GM20000 (cell line): ENCODE measurements at regions not wholly inside any gene's neighbourhood (a gene's known extent, or its start where the extent isn't known, plus 50 kb on each side); places are given as distances from the start of the nearest gene placed in this dataset.

Experiments
- DNase-seq: peaks from one replicate; pipeline ENCODE4 v3.0.0; 2012; ENCODE audit warnings: low spot score
- TF ChIP-seq, protein P1 (sequence below): IDR thresholded peaks from 2 replicates; pipeline ENCODE4 v1.5.1; 2012; ENCODE audit warnings: mild to moderate bottlenecking, control low read depth; ENCODE audit errors: extremely low read depth, missing control alignments

- TF ChIP-seq, protein P1, sequence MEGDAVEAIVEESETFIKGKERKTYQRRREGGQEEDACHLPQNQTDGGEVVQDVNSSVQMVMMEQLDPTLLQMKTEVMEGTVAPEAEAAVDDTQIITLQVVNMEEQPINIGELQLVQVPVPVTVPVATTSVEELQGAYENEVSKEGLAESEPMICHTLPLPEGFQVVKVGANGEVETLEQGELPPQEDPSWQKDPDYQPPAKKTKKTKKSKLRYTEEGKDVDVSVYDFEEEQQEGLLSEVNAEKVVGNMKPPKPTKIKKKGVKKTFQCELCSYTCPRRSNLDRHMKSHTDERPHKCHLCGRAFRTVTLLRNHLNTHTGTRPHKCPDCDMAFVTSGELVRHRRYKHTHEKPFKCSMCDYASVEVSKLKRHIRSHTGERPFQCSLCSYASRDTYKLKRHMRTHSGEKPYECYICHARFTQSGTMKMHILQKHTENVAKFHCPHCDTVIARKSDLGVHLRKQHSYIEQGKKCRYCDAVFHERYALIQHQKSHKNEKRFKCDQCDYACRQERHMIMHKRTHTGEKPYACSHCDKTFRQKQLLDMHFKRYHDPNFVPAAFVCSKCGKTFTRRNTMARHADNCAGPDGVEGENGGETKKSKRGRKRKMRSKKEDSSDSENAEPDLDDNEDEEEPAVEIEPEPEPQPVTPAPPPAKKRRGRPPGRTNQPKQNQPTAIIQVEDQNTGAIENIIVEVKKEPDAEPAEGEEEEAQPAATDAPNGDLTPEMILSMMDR, result no peak
- no peak for DNase-seq
These were observed 88.5 kb upstream of the ANKH start for GRCh38 chr5:14960120-14960462.

- TF ChIP-seq, protein P1, result no peak
- no peak for DNase-seq
These were observed 88.0 kb upstream of the ANKH start for GRCh38 chr5:14959399-14960119.

GRCh38 chr5:14958188-14958587, 86.6 kb upstream of the ANKH start:
- TF ChIP-seq, protein P1, result no peak
- DNase-seq, result no peak

DNA sequence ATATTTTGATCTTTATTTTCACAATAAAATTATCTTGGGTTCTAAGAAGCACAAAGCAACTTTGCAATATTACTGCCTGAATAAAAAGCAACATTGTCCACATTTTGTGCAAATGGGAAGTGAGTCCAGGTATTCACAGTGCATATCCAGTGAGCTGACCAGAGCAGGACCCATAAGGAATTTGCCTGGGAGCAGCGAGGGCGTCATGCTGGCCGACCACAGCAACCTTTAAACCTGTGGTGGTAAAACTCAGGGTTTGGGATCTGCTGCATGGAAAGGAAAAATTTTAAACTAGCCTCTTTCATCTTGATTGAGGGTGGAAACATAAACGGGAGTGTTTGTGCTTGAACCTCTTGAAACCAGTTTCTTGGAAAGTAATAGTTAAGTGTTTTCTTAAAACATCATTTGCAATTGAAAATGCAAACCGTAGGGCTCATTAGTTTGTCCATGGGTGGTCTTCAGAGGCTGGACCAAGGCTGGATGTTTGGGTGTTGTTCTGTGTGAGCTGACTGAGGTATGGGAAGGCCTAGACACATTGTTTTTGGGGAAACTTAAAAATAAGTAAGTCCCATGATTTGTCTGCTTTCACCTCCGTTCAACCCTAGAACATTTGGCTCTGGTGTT, 85.0 kb upstream of the ANKH start:
- TF ChIP-seq, protein P1, result no peak
- no peak for DNase-seq

GRCh38 chr5:14954616-14955343, 83.2 kb upstream of the ANKH start:
- no peak for DNase-seq
- TF ChIP-seq, protein P1, result no peak

- DNase-seq, result no peak
- TF ChIP-seq, protein P1, result no peak
These were observed 82.6 kb upstream of the ANKH start for GRCh38 chr5:14954216-14954615.

- TF ChIP-seq, protein P1, result no peak
- DNase-seq, result no peak
These were observed 81.6 kb upstream of the ANKH start for GRCh38 chr5:14953075-14953607.
